H1 (cell line): ENCODE measurements at regions not wholly inside any gene's neighbourhood (a gene's known extent, or its start where the extent isn't known, plus 50 kb on each side); places are given as distances from the start of the nearest gene placed in this dataset.

ENCODE experiments used
- CTCF ChIA-PET: fragments of 300-600 bp; sonication (Branson Sonifier 250); formaldehyde crosslinking; loops from one replicate; lab custom pipeline; 2021; ENCODE audit not compliant: partially characterized antibody; lab: Charles Lee
- POLR2A ChIA-PET: fragments of 300-600 bp; sonication (Branson Sonifier 250); formaldehyde crosslinking; loops from one replicate; lab custom pipeline; 2021; ENCODE audit warnings: inconsistent platforms; ENCODE audit not compliant: partially characterized antibody; lab: Charles Lee
- DNase-seq, 2 experiments: peaks; one replicate each; pipeline versions ENCODE4 v3.0.0 to v3.0.0-alpha.2; 2010 to 2022; ENCODE audit warnings: low spot score in 2 of 2, low read depth in 1 of 2, mixed read lengths in 1 of 2
- FAIRE-seq: peaks from 2 replicates; lab custom pipeline; 2011; peaks lifted over from hg19 to GRCh38; lab: Jason Lieb, UNC
- H2AFZ ChIP-seq: 2 replicates; pipeline ENCODE4 v1.8.1; 2012; ENCODE audit warnings: low read length, inconsistent platforms
- H2AK5ac ChIP-seq: 2 replicates; pipeline ENCODE4 v1.6.1; 2013; ENCODE audit warnings: low read depth, low read length
- H2BK120ac ChIP-seq: replicated peaks from 2 replicates; pipeline ENCODE3; 2013; ENCODE audit warnings: low read depth, low read length, inconsistent platforms
- H2BK12ac ChIP-seq: 2 replicates; pipeline ENCODE4 v1.6.1; 2013; ENCODE audit warnings: low read depth, low read length
- H2BK15ac ChIP-seq: 2 replicates; pipeline ENCODE4 v1.6.1; 2013; ENCODE audit warnings: low read length
- H2BK20ac ChIP-seq: 2 replicates; pipeline ENCODE4 v1.6.1; 2013; ENCODE audit warnings: low read length
- H2BK5ac ChIP-seq: 2 replicates; pipeline ENCODE4 v1.6.1; 2013; ENCODE audit warnings: low read depth, low read length
- H3K14ac ChIP-seq: 2 replicates; pipeline ENCODE4 v1.6.1; 2013; ENCODE audit warnings: inconsistent platforms; ENCODE audit not compliant: insufficient read length
- H3K18ac ChIP-seq: 2 replicates; pipeline ENCODE4 v1.6.1; 2013; ENCODE audit warnings: low read length; ENCODE audit errors: extremely low read depth
- H3K23ac ChIP-seq: 2 replicates; pipeline ENCODE4 v1.6.1; 2013; ENCODE audit warnings: inconsistent platforms; ENCODE audit not compliant: insufficient read length
- H3K23me2 ChIP-seq: 2 replicates; pipeline ENCODE4 v1.6.1; 2013; ENCODE audit warnings: low read depth, low read length
- H3K27ac ChIP-seq: 2 replicates; pipeline ENCODE4 v1.6.1; 2011; ENCODE audit warnings: low read depth, low read length, inconsistent platforms
- H3K27me3 ChIP-seq, 4 experiments: replicated peaks in 1 of 4; 1 replicate in 1 of 4; 2 replicates in 3 of 4; pipeline versions ENCODE4 v1.6.1 to v1.8.1; 2011 to 2013; ENCODE audit warnings: low read length in 3 of 4, mild to moderate bottlenecking in 3 of 4, inconsistent platforms in 2 of 4, mixed read lengths in 2 of 4, moderate library complexity in 1 of 4; ENCODE audit not compliant: control insufficient read depth in 3 of 4, insufficient read depth in 3 of 4; ENCODE audit errors: extremely low read depth in 1 of 4
- H3K36me3 ChIP-seq, 4 experiments: 2 replicates each; pipeline versions ENCODE4 v1.6.1 to v1.8.1; 2011 to 2013; ENCODE audit warnings: mild to moderate bottlenecking in 4 of 4, low read length in 3 of 4, moderate library complexity in 2 of 4, control low read depth in 1 of 4, inconsistent platforms in 1 of 4; ENCODE audit not compliant: insufficient read depth in 4 of 4, control insufficient read depth in 2 of 4
- H3K4ac ChIP-seq: replicated peaks from 2 replicates; pipeline ENCODE3; 2013; ENCODE audit warnings: low read length, low read depth, mixed read lengths, inconsistent platforms; ENCODE audit not compliant: insufficient read length
- H3K4me1 ChIP-seq, 4 experiments: replicated peaks in 1 of 4; 1 replicate in 1 of 4; 2 replicates in 3 of 4; pipeline versions ENCODE4 v1.6.1 to v1.8.1; 2011 to 2013; ENCODE audit warnings: low read length in 3 of 4, inconsistent platforms in 2 of 4, mixed read lengths in 1 of 4; ENCODE audit not compliant: insufficient read depth in 4 of 4, control insufficient read depth in 3 of 4
- H3K4me2 ChIP-seq, 2 experiments: 2 replicates each; pipeline versions ENCODE4 v1.6.1 to v1.8.1; 2011 to 2013; ENCODE audit warnings: low read depth in 2 of 2, low read length in 2 of 2, control low read depth in 1 of 2, inconsistent platforms in 1 of 2, mild to moderate bottlenecking in 1 of 2; ENCODE audit not compliant: insufficient read depth in 1 of 2
- H3K4me3 ChIP-seq, 4 experiments: fragments of 200-600, 300-600 bp in 1 of 4; sonication (generic), shearing (Covaris generic), sonication (Bioruptor Twin) in 1 of 4; 2 replicates each; pipeline versions ENCODE4 v1.5.1 to v1.8.1; 2011 to 2016; ENCODE audit warnings: low read length in 4 of 4, low read depth in 3 of 4, control low read depth in 2 of 4, inconsistent platforms in 2 of 4, mild to moderate bottlenecking in 2 of 4, mixed read lengths in 1 of 4, moderate library complexity in 1 of 4; ENCODE audit not compliant: insufficient read depth in 2 of 4; ENCODE audit errors: extremely low read depth in 1 of 4
- H3K56ac ChIP-seq: replicated peaks from 2 replicates; pipeline ENCODE3; 2013; ENCODE audit warnings: low read depth, mild to moderate bottlenecking, mixed read lengths, low read length, inconsistent platforms; ENCODE audit not compliant: insufficient read length
- H3K79me1 ChIP-seq: 2 replicates; pipeline ENCODE4 v1.6.1; 2013; ENCODE audit warnings: low read depth, low read length, control low read depth
- H3K79me2 ChIP-seq, 2 experiments: 2 replicates each; pipeline versions ENCODE4 v1.6.1 to v1.8.1; 2012 to 2013; ENCODE audit warnings: low read length in 2 of 2, mild to moderate bottlenecking in 2 of 2, inconsistent platforms in 1 of 2; ENCODE audit not compliant: insufficient read depth in 2 of 2, control insufficient read depth in 1 of 2
- H3K9ac ChIP-seq, 4 experiments: replicated peaks in 1 of 4; 1 replicate in 1 of 4; 2 replicates in 3 of 4; pipeline versions ENCODE4 v1.6.1 to v1.8.1; 2011 to 2013; ENCODE audit warnings: low read depth in 3 of 4, low read length in 3 of 4, control low read depth in 2 of 4, mild to moderate bottlenecking in 2 of 4, moderate library complexity in 2 of 4, inconsistent platforms in 1 of 4; ENCODE audit errors: extremely low read depth in 1 of 4
- H3K9me3 ChIP-seq, 2 experiments: 2 replicates each; pipeline versions ENCODE4 v1.6.1 to v1.8.1; 2012 to 2013; ENCODE audit warnings: mild to moderate bottlenecking in 2 of 2, moderate library complexity in 2 of 2, control low read depth in 1 of 2, inconsistent platforms in 1 of 2, low read depth in 1 of 2, low read length in 1 of 2, mixed read lengths in 1 of 2; ENCODE audit not compliant: insufficient read depth in 2 of 2
- H4K20me1 ChIP-seq, 2 experiments: replicated peaks in 1 of 2; 2 replicates each; pipeline versions ENCODE3 to v1.8.1; 2011 to 2013; ENCODE audit warnings: inconsistent platforms in 2 of 2, low read length in 2 of 2, mild to moderate bottlenecking in 1 of 2; ENCODE audit not compliant: insufficient read depth in 2 of 2, control insufficient read depth in 1 of 2
- H4K5ac ChIP-seq: 2 replicates; pipeline ENCODE4 v1.6.1; 2013; ENCODE audit warnings: low read length, low read depth, mixed read lengths, inconsistent platforms; ENCODE audit not compliant: insufficient read length
- H4K8ac ChIP-seq: 2 replicates; pipeline ENCODE4 v1.8.0; 2013; ENCODE audit warnings: mild to moderate bottlenecking, moderate library complexity, low read length, inconsistent platforms; ENCODE audit not compliant: insufficient read depth; ENCODE audit errors: extremely low read depth
- H4K91ac ChIP-seq: replicated peaks from 2 replicates; pipeline ENCODE3; 2013; ENCODE audit warnings: low read length, mixed read lengths, inconsistent platforms; ENCODE audit not compliant: insufficient read length
- TF ChIP-seq, protein P1 (sequence below): fragments of 300-600 bp; sonication (generic); IDR thresholded peaks from 2 replicates; pipeline ENCODE4 v1.7.1; 2012; ENCODE audit warnings: low read length, moderate library complexity, mild to moderate bottlenecking, inconsistent platforms; ENCODE audit not compliant: insufficient replicate concordance

DNA sequence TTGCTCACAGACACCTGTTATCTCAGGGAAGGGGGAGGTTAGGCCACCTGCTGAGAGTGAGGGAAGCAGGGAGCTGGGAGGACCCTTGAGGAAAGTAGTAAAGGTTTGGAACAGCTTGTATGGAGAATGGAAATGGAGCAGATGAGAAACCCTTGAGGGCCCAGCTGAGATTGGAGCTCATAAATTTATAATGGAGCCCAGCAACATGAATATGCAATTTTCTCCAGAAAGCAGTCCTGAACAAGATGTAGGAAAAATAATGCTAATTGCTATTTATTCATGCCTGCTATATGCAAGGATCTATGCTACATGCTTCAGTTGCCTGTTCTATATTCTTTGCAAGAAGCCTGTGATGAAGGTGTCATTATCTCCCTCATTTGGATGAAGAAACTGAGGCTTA lies 67.5 kb upstream of the LEF1 start:
- no peaks in the 10 kb centered on the region for H3K23me2 ChIP-seq
- no peak overlapping the region for H2AK5ac ChIP-seq
- ChIA-PET CTCF (interaction anchor here (0.7 to 0.9 kb wide), 3 partner anchors 55 to 256 kb away, joined by 3 to 4 read pairs (median 3); no protein-coding TSS in a partner anchor), POLR2A (no interaction called here)
- no peak overlapping the region for H4K91ac ChIP-seq
- H3K4me3 ChIP-seq = no peak overlapping the region
- H4K5ac ChIP-seq = no peak overlapping the region
- H4K8ac ChIP-seq = no peak overlapping the region
- no peaks in the 10 kb centered on the region for H3K9me3 ChIP-seq
- no peaks in the 10 kb centered on the region; a peak in 1 of 7 replicates for H3K27me3 ChIP-seq
- no peak overlapping the region for H3K27ac ChIP-seq
- H3K9ac ChIP-seq = no peak overlapping the region
- FAIRE-seq (no peak), DNase-seq (no peak)
- no peak overlapping the region for H3K4ac ChIP-seq
- no peak overlapping the region for H2BK5ac ChIP-seq
- H2BK20ac ChIP-seq = no peak overlapping the region
- no peak overlapping the region for H2BK12ac ChIP-seq
- H4K20me1 ChIP-seq = no peaks in the 10 kb centered on the region
- no peaks in the 10 kb centered on the region for H3K4me1 ChIP-seq
- no peak overlapping the region for H2BK15ac ChIP-seq
- H2AFZ ChIP-seq = no peak overlapping the region
- H3K56ac ChIP-seq = no peak overlapping the region
- H3K18ac ChIP-seq = no peak overlapping the region
- no peak overlapping the region for H3K23ac ChIP-seq
- H3K79me2 ChIP-seq = no peaks in the 10 kb centered on the region
- H3K14ac ChIP-seq = no peak overlapping the region
- H3K36me3 ChIP-seq = no peaks in the 10 kb centered on the region
- H3K4me2 ChIP-seq = no peak overlapping the region
- H2BK120ac ChIP-seq = no peak overlapping the region
- no peaks in the 10 kb centered on the region for H3K79me1 ChIP-seq
- TF ChIP-seq, protein P1, sequence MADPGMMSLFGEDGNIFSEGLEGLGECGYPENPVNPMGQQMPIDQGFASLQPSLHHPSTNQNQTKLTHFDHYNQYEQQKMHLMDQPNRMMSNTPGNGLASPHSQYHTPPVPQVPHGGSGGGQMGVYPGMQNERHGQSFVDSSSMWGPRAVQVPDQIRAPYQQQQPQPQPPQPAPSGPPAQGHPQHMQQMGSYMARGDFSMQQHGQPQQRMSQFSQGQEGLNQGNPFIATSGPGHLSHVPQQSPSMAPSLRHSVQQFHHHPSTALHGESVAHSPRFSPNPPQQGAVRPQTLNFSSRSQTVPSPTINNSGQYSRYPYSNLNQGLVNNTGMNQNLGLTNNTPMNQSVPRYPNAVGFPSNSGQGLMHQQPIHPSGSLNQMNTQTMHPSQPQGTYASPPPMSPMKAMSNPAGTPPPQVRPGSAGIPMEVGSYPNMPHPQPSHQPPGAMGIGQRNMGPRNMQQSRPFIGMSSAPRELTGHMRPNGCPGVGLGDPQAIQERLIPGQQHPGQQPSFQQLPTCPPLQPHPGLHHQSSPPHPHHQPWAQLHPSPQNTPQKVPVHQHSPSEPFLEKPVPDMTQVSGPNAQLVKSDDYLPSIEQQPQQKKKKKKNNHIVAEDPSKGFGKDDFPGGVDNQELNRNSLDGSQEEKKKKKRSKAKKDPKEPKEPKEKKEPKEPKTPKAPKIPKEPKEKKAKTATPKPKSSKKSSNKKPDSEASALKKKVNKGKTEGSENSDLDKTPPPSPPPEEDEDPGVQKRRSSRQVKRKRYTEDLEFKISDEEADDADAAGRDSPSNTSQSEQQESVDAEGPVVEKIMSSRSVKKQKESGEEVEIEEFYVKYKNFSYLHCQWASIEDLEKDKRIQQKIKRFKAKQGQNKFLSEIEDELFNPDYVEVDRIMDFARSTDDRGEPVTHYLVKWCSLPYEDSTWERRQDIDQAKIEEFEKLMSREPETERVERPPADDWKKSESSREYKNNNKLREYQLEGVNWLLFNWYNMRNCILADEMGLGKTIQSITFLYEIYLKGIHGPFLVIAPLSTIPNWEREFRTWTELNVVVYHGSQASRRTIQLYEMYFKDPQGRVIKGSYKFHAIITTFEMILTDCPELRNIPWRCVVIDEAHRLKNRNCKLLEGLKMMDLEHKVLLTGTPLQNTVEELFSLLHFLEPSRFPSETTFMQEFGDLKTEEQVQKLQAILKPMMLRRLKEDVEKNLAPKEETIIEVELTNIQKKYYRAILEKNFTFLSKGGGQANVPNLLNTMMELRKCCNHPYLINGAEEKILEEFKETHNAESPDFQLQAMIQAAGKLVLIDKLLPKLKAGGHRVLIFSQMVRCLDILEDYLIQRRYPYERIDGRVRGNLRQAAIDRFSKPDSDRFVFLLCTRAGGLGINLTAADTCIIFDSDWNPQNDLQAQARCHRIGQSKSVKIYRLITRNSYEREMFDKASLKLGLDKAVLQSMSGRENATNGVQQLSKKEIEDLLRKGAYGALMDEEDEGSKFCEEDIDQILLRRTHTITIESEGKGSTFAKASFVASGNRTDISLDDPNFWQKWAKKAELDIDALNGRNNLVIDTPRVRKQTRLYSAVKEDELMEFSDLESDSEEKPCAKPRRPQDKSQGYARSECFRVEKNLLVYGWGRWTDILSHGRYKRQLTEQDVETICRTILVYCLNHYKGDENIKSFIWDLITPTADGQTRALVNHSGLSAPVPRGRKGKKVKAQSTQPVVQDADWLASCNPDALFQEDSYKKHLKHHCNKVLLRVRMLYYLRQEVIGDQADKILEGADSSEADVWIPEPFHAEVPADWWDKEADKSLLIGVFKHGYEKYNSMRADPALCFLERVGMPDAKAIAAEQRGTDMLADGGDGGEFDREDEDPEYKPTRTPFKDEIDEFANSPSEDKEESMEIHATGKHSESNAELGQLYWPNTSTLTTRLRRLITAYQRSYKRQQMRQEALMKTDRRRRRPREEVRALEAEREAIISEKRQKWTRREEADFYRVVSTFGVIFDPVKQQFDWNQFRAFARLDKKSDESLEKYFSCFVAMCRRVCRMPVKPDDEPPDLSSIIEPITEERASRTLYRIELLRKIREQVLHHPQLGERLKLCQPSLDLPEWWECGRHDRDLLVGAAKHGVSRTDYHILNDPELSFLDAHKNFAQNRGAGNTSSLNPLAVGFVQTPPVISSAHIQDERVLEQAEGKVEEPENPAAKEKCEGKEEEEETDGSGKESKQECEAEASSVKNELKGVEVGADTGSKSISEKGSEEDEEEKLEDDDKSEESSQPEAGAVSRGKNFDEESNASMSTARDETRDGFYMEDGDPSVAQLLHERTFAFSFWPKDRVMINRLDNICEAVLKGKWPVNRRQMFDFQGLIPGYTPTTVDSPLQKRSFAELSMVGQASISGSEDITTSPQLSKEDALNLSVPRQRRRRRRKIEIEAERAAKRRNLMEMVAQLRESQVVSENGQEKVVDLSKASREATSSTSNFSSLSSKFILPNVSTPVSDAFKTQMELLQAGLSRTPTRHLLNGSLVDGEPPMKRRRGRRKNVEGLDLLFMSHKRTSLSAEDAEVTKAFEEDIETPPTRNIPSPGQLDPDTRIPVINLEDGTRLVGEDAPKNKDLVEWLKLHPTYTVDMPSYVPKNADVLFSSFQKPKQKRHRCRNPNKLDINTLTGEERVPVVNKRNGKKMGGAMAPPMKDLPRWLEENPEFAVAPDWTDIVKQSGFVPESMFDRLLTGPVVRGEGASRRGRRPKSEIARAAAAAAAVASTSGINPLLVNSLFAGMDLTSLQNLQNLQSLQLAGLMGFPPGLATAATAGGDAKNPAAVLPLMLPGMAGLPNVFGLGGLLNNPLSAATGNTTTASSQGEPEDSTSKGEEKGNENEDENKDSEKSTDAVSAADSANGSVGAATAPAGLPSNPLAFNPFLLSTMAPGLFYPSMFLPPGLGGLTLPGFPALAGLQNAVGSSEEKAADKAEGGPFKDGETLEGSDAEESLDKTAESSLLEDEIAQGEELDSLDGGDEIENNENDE = no peak
